Activated naive CD8-positive, alpha-beta T cell treated with anti-CD3 and anti-CD28 coated beads, Interleukin-2, amount 50 U/mL, for 16 hours (primary cell): ENCODE measurements at regions not wholly inside any gene's neighbourhood (a gene's known extent, or its start where the extent isn't known, plus 50 kb on each side); places are given as distances from the start of the nearest gene placed in this dataset.

ENCODE experiments used
- DNase-seq: peaks from one replicate; pipeline ENCODE4 v3.0.0-alpha.2; 2020; ENCODE audit warnings: low read depth, low spot score

GRCh38 chr3:151935446-151935845 is 62.0 kb downstream of the SUCNR1 start:
- DNase-seq, result no peak

GRCh38 chr3:151940481-151940880 is 67.0 kb downstream of the SUCNR1 start:
- no peak for DNase-seq

GRCh38 chr3:151943539-151943938 is 70.1 kb downstream of the SUCNR1 start:
- no peak for DNase-seq

- DNase-seq, result no peak
Measured at GRCh38 chr3:151944356-151944755, 70.9 kb downstream of the SUCNR1 start.

- DNase-seq, result no peak
Measured at GRCh38 chr3:151946606-151947005, 73.2 kb downstream of the SUCNR1 start.

- DNase-seq, result no peak
Measured at GRCh38 chr3:151949706-151950105, 76.3 kb downstream of the SUCNR1 start.

- DNase-seq, result no peak
Measured at GRCh38 chr3:151955356-151955755, 81.9 kb downstream of the SUCNR1 start.

- DNase-seq, result no peak
Measured at GRCh38 chr3:151960961-151961580, 87.6 kb downstream of the SUCNR1 start.

GRCh38 chr3:151962352-151962751 is 88.9 kb downstream of the SUCNR1 start:
- no peak for DNase-seq

GRCh38 chr3:151962912-151963311 is 89.5 kb downstream of the SUCNR1 start:
- DNase-seq, result no peak

- DNase-seq, result no peak
Measured at GRCh38 chr3:151964743-151965142, 91.3 kb downstream of the SUCNR1 start.

- DNase-seq, result no peak
Measured at GRCh38 chr3:151969026-151969642, 95.7 kb downstream of the SUCNR1 start.

- DNase-seq, result no peak
Measured at GRCh38 chr3:151971814-151972579, 98.6 kb downstream of the SUCNR1 start.

GRCh38 chr3:151974067-151974466 is 100.6 kb downstream of the SUCNR1 start:
- no peak for DNase-seq

GRCh38 chr3:151976211-151977050 is 103.0 kb downstream of the SUCNR1 start:
- no peak for DNase-seq

GRCh38 chr3:151979906-151980305 is 106.5 kb downstream of the SUCNR1 start:
- DNase-seq, result no peak

- DNase-seq, result no peak
Measured at GRCh38 chr3:151983538-151983937, 110.1 kb downstream of the SUCNR1 start.

GRCh38 chr3:151985787-151986430 is 112.5 kb downstream of the SUCNR1 start:
- DNase-seq, result no peak

- DNase-seq, result no peak
Measured at GRCh38 chr3:151987893-151988292, 114.5 kb downstream of the SUCNR1 start.

- no peak for DNase-seq
Measured at GRCh38 chr3:151989621-151990020, 116.2 kb downstream of the SUCNR1 start.

- no peak for DNase-seq
Measured at GRCh38 chr3:151990696-151991376, 117.4 kb downstream of the SUCNR1 start.
